ENCODE measurements at regions not wholly inside any gene's neighbourhood (a gene's known extent, or its start where the extent isn't known, plus 50 kb on each side); places are given as distances from the start of the nearest gene placed in this dataset.

GRCh38 chr3:182214416-182214815, 502.7 kb downstream of the SOX2 start:
- Mint-ChIP-seq H3K9me3 (ENCODE audit: insufficient read depth) (no peaks in the 10 kb centered on the region), H3K4me1 (no peaks in the 10 kb centered on the region), H3K27ac (no peak overlapping the region), H3K27me3 (no peaks in the 10 kb centered on the region), H3K4me3 (no peak overlapping the region)
- H3K9ac ChIP-seq (ENCODE audit: low read length): no peak overlapping the region
- TF ChIP-seq CTCF (IDR thresholded peaks at IDR 0.05) (no peak), EZH2 (IDR thresholded peaks at IDR 0.05; ENCODE audit: borderline replicate concordance, insufficient read depth, low read depth, low read length, poor library complexity, severe bottlenecking) (no peak)
- H3K27me3 ChIP-seq (replicated peaks in 1 of 4; ENCODE audit: control extremely low read depth in 1 of 4, control insufficient read depth in 3 of 4, insufficient read depth in 4 of 4, low read length in 3 of 4): no peaks in the 10 kb centered on the region
- DNase-seq (no peak), ATAC-seq (ENCODE audit: low read depth) (no peak)
- no peaks in the 10 kb centered on the region for H4K20me1 ChIP-seq (ENCODE audit: control insufficient read depth, insufficient read depth, low read length, poor library complexity, severe bottlenecking)
- intact Hi-C loops (cut with micrococcal nuclease): no loop called here
- WGBS (ENCODE audit: insufficient coverage): 80% methylated on average over 3 of the region's 4 CpGs
- no peaks in the 10 kb centered on the region for H3K79me2 ChIP-seq (ENCODE audit: control insufficient read depth, insufficient read depth, low read length)
- POLR2A ChIA-PET: no interaction called here
- CTCF ChIA-PET: no interaction called here
- H3K27ac ChIP-seq (ENCODE audit: low read length in 2 of 2): no peak overlapping the region
- H2AFZ ChIP-seq (ENCODE audit: insufficient read depth, low read depth, low read length, poor library complexity, severe bottlenecking): no peak overlapping the region
- H3K4me2 ChIP-seq (replicated peaks; ENCODE audit: low read depth, low read length, poor library complexity, severe bottlenecking): no peak overlapping the region
- H3K36me3 ChIP-seq (replicated peaks in 1 of 2; ENCODE audit: control extremely low read depth in 1 of 2, control insufficient read depth in 1 of 2, extremely low read depth in 1 of 2, insufficient read depth in 2 of 2, low read length in 1 of 2): no peaks in the 10 kb centered on the region
- H3K9me3 ChIP-seq (ENCODE audit: control extremely low read depth in 1 of 3, control insufficient read depth in 2 of 3, insufficient read depth in 1 of 3, low read length in 2 of 3): peaks cover 0 to 4% (median 0%) of the 10 kb centered on the region in 3 donors
- no peak overlapping the region for H3K4me3 ChIP-seq (ENCODE audit: control extremely low read depth in 1 of 5, extremely low read depth in 1 of 5, insufficient read depth in 1 of 5, low read depth in 2 of 5, low read length in 4 of 5)
- H3K4me1 ChIP-seq (ENCODE audit: control insufficient read depth in 2 of 2, insufficient read depth in 2 of 2, low read length in 2 of 2): no peaks in the 10 kb centered on the region

- H3K36me3 ChIP-seq (replicated peaks in 1 of 2; ENCODE audit: control extremely low read depth in 1 of 2, control insufficient read depth in 1 of 2, extremely low read depth in 1 of 2, insufficient read depth in 2 of 2, low read length in 1 of 2): no peaks in the 10 kb centered on the region
- DNase-seq (no peak), ATAC-seq (ENCODE audit: low read depth) (no peak)
- Mint-ChIP-seq H3K4me3 (no peak overlapping the region), H3K4me1 (no peaks in the 10 kb centered on the region), H3K9me3 (ENCODE audit: insufficient read depth) (no peaks in the 10 kb centered on the region), H3K27ac (no peak overlapping the region), H3K27me3 (no peaks in the 10 kb centered on the region)
- H3K9ac ChIP-seq (ENCODE audit: low read length): no peak overlapping the region
- POLR2A ChIA-PET: no interaction called here
- H3K4me3 ChIP-seq (ENCODE audit: control extremely low read depth in 1 of 5, extremely low read depth in 1 of 5, insufficient read depth in 1 of 5, low read depth in 2 of 5, low read length in 4 of 5): no peak overlapping the region
- no peak for TF ChIP-seq CTCF (IDR thresholded peaks at IDR 0.05)
- no peak for TF ChIP-seq EZH2 (IDR thresholded peaks at IDR 0.05; ENCODE audit: borderline replicate concordance, insufficient read depth, low read depth, low read length, poor library complexity, severe bottlenecking)
- H3K27ac ChIP-seq (ENCODE audit: low read length in 2 of 2): no peak overlapping the region
- intact Hi-C loops (cut with micrococcal nuclease): no loop called here
- H3K4me1 ChIP-seq (ENCODE audit: control insufficient read depth in 2 of 2, insufficient read depth in 2 of 2, low read length in 2 of 2): no peaks in the 10 kb centered on the region
- H3K79me2 ChIP-seq (ENCODE audit: control insufficient read depth, insufficient read depth, low read length): no peaks in the 10 kb centered on the region
- H3K4me2 ChIP-seq (replicated peaks; ENCODE audit: low read depth, low read length, poor library complexity, severe bottlenecking): no peak overlapping the region
- no peaks in the 10 kb centered on the region for H3K9me3 ChIP-seq (ENCODE audit: control extremely low read depth in 1 of 3, control insufficient read depth in 2 of 3, insufficient read depth in 1 of 3, low read length in 2 of 3)
- no peaks in the 10 kb centered on the region for H4K20me1 ChIP-seq (ENCODE audit: control insufficient read depth, insufficient read depth, low read length, poor library complexity, severe bottlenecking)
- CTCF ChIA-PET: no interaction called here
- no peaks in the 10 kb centered on the region for H3K27me3 ChIP-seq (replicated peaks in 1 of 4; ENCODE audit: control extremely low read depth in 1 of 4, control insufficient read depth in 3 of 4, insufficient read depth in 4 of 4, low read length in 3 of 4)
- H2AFZ ChIP-seq (ENCODE audit: insufficient read depth, low read depth, low read length, poor library complexity, severe bottlenecking): no peak overlapping the region
These were observed 504.2 kb downstream of the SOX2 start for GRCh38 chr3:182215881-182216280.
